ENCODE measurements at regions not wholly inside any gene's neighbourhood (a gene's known extent, or its start where the extent isn't known, plus 50 kb on each side); places are given as distances from the start of the nearest gene placed in this dataset.
"Not testable (repeated sequence)": the region's sequence is repeated elsewhere in the genome, so short reads cannot be mapped to it uniquely, and the experiment has no call there.

- no peak overlapping the region for H3K4me3 Mint-ChIP-seq
- no peaks in the 10 kb centered on the region for H3K4me1 Mint-ChIP-seq
- no peak for DNase-seq
- no peak for ATAC-seq
- peaks cover 18% of the 10 kb centered on the region for H3K27me3 Mint-ChIP-seq
- no peak overlapping the region for H3K27ac Mint-ChIP-seq
- H3K9me3 Mint-ChIP-seq, result peaks cover 15 to 25% of the 10 kb centered on the region in 2 donors
These were observed 257.3 kb downstream of the SOD2 start for GRCh38 chr6:159435701-159436100.

DNA sequence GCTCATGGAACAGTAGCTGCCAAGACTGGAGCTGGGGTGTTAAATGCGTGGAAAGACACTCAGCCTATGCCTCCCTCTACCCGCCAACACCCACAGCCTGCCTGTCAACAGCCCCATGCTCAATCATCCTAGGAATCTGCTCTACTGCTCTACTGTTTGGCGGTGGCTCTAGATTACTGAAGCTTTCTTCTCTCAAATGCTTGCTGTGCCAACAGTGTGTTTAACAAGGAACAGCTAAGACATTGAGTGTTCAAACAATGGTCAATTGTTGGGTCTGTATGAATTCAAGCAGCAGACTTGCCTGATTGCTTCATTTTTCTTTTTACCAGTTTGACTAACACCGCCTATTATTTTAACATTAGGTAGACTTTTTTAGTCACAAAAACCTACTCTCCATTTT lies 258.6 kb downstream of the SOD2 start:
- no peak overlapping the region for H3K27ac Mint-ChIP-seq
- H3K9me3 Mint-ChIP-seq, result peaks cover 15 to 25% of the 10 kb centered on the region in 2 donors
- H3K4me1 Mint-ChIP-seq, result no peaks in the 10 kb centered on the region
- DNase-seq (no peak), ATAC-seq (no peak)
- H3K27me3 Mint-ChIP-seq, result peaks cover 18% of the 10 kb centered on the region
- H3K4me3 Mint-ChIP-seq, result no peak overlapping the region

GRCh38 chr6:159433550-159433949 lies 259.5 kb downstream of the SOD2 start:
- no peak overlapping the region for H3K4me3 Mint-ChIP-seq
- DNase-seq, result no peak
- H3K27ac Mint-ChIP-seq, result no peak overlapping the region
- H3K4me1 Mint-ChIP-seq, result no peaks in the 10 kb centered on the region
- H3K9me3 Mint-ChIP-seq, result peaks cover 15 to 25% of the 10 kb centered on the region in 2 donors
- peaks cover 18% of the 10 kb centered on the region for H3K27me3 Mint-ChIP-seq
- no peak for ATAC-seq

GRCh38 chr6:159431750-159432149 lies 261.3 kb downstream of the SOD2 start:
- Mint-ChIP-seq H3K27ac (no peak overlapping the region), H3K27me3 (peaks cover 15% of the 10 kb centered on the region), H3K4me1 (no peaks in the 10 kb centered on the region), H3K4me3 (no peak overlapping the region), H3K9me3 (peaks cover 15 to 25% of the 10 kb centered on the region in 2 donors)
- ATAC-seq, result no peak
- no peak for DNase-seq

GRCh38 chr6:159430323-159430722 lies 261.1 kb downstream of the FNDC1 start:
- no peak overlapping the region for H3K4me3 Mint-ChIP-seq
- ATAC-seq (no peak), DNase-seq (no peak)
- H3K27ac Mint-ChIP-seq, result no peak overlapping the region
- H3K9me3 Mint-ChIP-seq, result peaks cover 18 to 23% of the 10 kb centered on the region in 2 donors
- H3K27me3 Mint-ChIP-seq, result peaks cover 17% of the 10 kb centered on the region
- H3K4me1 Mint-ChIP-seq, result no peaks in the 10 kb centered on the region

DNA sequence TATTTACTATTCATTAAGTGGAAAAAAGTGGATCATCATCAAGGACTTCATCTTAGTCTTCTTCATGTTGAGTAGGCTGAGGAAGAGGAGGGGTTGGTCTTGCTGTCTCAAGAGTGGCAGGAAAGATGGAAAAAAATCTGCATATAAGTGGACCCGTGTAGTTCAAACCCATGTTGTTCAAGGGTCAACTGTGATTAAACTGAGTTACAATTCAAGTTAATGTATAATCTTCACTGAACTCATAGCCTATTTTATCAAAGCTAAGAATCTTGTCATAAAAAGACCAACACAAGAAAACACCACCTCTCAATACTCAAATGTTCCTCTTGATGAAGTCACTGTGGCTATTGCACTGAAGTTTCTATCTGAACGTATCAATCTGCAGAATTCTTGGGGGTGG lies 260.2 kb downstream of the FNDC1 start:
- H3K9me3 Mint-ChIP-seq, result peaks cover 10 to 18% of the 10 kb centered on the region in 2 donors

GRCh38 chr6:159427771-159428170 lies 258.6 kb downstream of the FNDC1 start:
- H3K27me3 Mint-ChIP-seq, result peaks cover 28% of the 10 kb centered on the region
- peaks cover 0 to 10% of the 10 kb centered on the region in 2 donors for H3K9me3 Mint-ChIP-seq
- H3K27ac Mint-ChIP-seq, result peak overlapping the region in 1 of 2 donors; percentile 60
- ATAC-seq, result no peak
- no peak for DNase-seq
- H3K4me3 Mint-ChIP-seq, result no peak overlapping the region
- no peaks in the 10 kb centered on the region for H3K4me1 Mint-ChIP-seq

More for the DNA sequence above, 260.2 kb downstream of the FNDC1 start:
- no peak overlapping the region for H3K4me3 Mint-ChIP-seq
- no peak overlapping the region for H3K27ac Mint-ChIP-seq
- H3K4me1 Mint-ChIP-seq, result no peaks in the 10 kb centered on the region
- DNase-seq (no peak), ATAC-seq (no peak)
- peaks cover 22% of the 10 kb centered on the region for H3K27me3 Mint-ChIP-seq

- DNase-seq, result no peak
- no peak overlapping the region for H3K4me3 Mint-ChIP-seq
- H3K27ac Mint-ChIP-seq, result no peak overlapping the region
- ATAC-seq, result no peak
- H3K4me1 Mint-ChIP-seq, result no peaks in the 10 kb centered on the region
- peaks cover 0 to 8% of the 10 kb centered on the region in 2 donors for H3K9me3 Mint-ChIP-seq
- H3K27me3 Mint-ChIP-seq, result peaks cover 32% of the 10 kb centered on the region
These were observed 258.1 kb downstream of the FNDC1 start for GRCh38 chr6:159427335-159427734.

DNA sequence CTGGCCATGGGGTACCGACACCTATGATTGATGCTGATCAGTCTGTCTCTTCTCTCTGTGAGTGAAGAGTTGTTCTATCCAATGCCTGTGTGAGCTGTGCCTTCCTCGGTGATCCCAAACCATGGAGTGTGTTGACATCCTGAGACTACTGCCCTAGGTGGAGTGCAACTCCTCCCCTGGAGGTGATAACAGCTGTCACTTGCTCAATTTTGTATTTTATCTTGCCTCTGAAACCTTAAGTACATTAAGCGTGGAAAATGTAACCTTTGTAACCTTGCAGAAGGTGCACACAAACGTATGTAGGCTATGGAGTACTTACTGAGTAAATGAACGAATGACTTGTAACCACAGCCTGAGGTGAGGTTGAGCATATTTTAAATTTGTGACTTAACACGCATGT lies 256.2 kb downstream of the FNDC1 start:
- no peak overlapping the region for H3K27ac Mint-ChIP-seq
- ATAC-seq (no peak), DNase-seq (no peak)
- H3K27me3 Mint-ChIP-seq, result peaks cover 40% of the 10 kb centered on the region
- no peak overlapping the region for H3K4me3 Mint-ChIP-seq
- no peaks in the 10 kb centered on the region for H3K4me1 Mint-ChIP-seq
- peaks cover 0 to 8% of the 10 kb centered on the region in 2 donors for H3K9me3 Mint-ChIP-seq

- Mint-ChIP-seq H3K9me3 (peaks cover 0 to 8% of the 10 kb centered on the region in 2 donors), H3K4me3 (no peak overlapping the region), H3K27ac (no peak overlapping the region), H3K4me1 (no peaks in the 10 kb centered on the region), H3K27me3 (peaks cover 34% of the 10 kb centered on the region)
- DNase-seq, result no peak
- ATAC-seq, result no peak
These were observed 253.1 kb downstream of the FNDC1 start for GRCh38 chr6:159422041-159422984.

GRCh38 chr6:159421586-159421985 lies 252.4 kb downstream of the FNDC1 start:
- Mint-ChIP-seq H3K4me3 (no peak overlapping the region), H3K27me3 (peaks cover 34% of the 10 kb centered on the region), H3K27ac (no peak overlapping the region), H3K4me1 (no peaks in the 10 kb centered on the region), H3K9me3 (peaks cover 0 to 8% of the 10 kb centered on the region in 2 donors)
- no peak for DNase-seq
- ATAC-seq, result no peak

GRCh38 chr6:159418997-159419396 lies 249.8 kb downstream of the FNDC1 start:
- DNase-seq (no peak), ATAC-seq (no peak)
- Mint-ChIP-seq H3K27ac (no peak overlapping the region), H3K4me3 (no peak overlapping the region), H3K4me1 (no peaks in the 10 kb centered on the region), H3K9me3 (peaks cover 11 to 22% of the 10 kb centered on the region in 2 donors), H3K27me3 (peaks cover 18% of the 10 kb centered on the region)

DNA sequence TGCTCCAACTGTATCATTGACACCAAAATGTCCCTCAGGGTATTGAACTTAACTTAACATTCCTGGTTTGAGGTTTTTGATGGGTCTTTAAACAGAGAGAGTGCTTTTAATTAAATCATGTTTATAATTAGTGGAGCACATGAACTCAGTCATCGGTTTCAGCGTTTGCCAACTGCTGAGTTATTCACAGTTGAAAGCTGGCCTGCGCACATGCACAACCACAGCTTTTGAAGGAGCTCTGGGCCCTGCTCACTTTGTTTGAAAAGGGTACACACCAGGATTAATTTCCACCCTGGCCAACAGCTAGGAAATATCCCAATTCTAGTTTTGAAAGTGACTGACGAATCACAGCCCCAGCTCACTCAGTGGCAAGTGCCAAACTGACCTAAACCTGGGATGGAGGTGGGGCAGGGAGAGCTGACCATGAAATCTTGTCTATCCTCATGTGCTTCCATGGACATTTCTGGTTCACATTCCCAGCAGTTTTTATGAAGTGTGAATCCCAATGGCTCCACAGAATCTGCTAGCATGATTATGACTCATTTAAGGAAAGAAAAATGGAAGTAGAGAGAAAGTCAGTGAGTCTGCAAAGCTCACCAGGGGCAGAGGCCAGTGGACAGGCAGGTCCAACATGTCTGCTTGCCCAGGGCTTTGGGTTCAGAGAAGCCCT lies 247.8 kb downstream of the FNDC1 start:
- H3K9me3 Mint-ChIP-seq, result peaks cover 11 to 22% of the 10 kb centered on the region in 2 donors

DNA sequence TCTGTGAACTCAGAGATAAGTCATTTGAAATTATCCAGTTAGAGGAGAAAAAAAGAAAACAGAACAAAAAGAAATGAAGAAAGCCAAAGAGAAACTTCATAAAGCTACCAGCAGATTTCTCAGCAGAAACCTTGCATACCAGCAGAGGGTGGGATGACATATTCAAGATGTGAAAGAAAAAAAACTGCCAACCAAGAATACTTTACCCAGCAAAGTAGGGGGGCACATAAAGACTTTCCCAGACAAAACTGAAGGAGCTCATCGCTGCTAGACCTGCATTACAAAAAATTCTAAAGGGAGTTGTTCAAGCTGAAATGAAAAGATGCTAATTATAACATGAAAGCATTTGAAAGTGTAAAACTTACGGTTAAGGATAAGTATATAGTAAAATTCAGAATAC lies 246.3 kb downstream of the FNDC1 start:
- no peak for DNase-seq

More for the DNA sequence above, 247.8 kb downstream of the FNDC1 start:
- no peak overlapping the region for H3K4me3 Mint-ChIP-seq
- ATAC-seq, result no peak
- H3K4me1 Mint-ChIP-seq, result no peaks in the 10 kb centered on the region
- no peak for DNase-seq
- no peak overlapping the region for H3K27ac Mint-ChIP-seq
- peaks cover 7% of the 10 kb centered on the region for H3K27me3 Mint-ChIP-seq

DNA sequence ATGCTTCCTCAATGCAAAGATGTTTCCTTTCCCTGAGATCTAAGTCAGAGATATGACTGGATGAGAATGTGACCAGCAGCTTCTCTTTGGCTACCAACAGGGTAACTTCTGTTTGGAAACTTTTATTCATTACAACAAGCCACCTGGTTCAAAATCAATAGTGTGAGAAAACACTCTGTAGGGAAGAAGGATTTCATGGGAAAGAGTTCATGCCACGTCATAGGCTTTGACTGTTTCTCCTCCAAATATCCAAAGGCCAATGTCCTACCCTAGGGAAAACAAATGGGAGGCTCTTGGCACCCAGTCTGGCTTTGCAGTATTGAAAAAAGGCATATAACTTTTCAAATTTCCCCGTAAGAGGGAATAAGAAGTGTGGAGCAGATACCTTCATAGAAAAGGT lies 245.5 kb downstream of the FNDC1 start:
- Mint-ChIP-seq H3K9me3 (peaks cover 16 to 22% of the 10 kb centered on the region in 2 donors), H3K27me3 (no peaks in the 10 kb centered on the region), H3K4me1 (no peaks in the 10 kb centered on the region), H3K27ac (no peak overlapping the region), H3K4me3 (no peak overlapping the region)
- DNase-seq (no peak), ATAC-seq (no peak)

More for the DNA sequence above, 246.3 kb downstream of the FNDC1 start:
- Mint-ChIP-seq H3K27ac (no peak overlapping the region), H3K4me1 (no peaks in the 10 kb centered on the region), H3K9me3 (peaks cover 11 to 22% of the 10 kb centered on the region in 2 donors), H3K4me3 (no peak overlapping the region), H3K27me3 (no peaks in the 10 kb centered on the region)
- ATAC-seq, result no peak

DNA sequence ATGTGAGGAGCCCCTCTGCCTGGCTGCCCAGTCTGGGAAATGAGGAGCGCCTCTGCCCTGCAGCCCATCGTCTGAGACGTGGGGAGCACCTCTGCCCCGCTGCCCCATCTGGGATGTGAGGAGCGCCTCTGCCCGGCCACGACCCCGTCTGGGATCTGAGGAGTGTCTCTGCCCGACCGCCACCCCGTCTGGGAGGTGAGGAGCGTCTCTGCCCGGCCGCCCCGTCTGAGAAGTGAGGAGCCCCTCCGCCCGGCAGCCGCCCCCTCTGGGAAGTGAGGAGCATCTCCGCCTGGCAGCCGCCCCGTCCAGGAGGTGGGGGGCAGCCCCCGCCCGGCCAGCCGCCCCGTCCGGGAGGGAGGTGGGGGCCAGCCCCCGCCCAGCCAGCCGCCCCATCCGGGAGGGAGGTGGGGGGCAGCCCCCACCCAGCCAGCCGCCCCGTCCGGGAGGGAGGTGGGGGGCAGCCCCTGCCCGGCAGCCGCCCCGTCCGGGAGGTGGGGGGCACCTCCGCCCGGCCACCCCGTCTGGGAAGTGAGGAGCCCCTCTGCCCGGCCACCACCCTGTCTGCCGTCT lies 238.1 kb downstream of the FNDC1 start:
- H3K9me3 Mint-ChIP-seq, H3K27ac Mint-ChIP-seq, H3K4me1 Mint-ChIP-seq, H3K4me3 Mint-ChIP-seq, ATAC-seq, H3K27me3 Mint-ChIP-seq, DNase-seq: not testable (repeated sequence)
